ENCODE measurements at regions not wholly inside any gene's neighbourhood (a gene's known extent, or its start where the extent isn't known, plus 50 kb on each side); places are given as distances from the start of the nearest gene placed in this dataset.

- ChIA-PET CTCF (no interaction called here), POLR2A (ENCODE audit: unreplicated experiment) (no interaction called here)
- no peak for ATAC-seq
- no peaks in the 10 kb centered on the region for H3K4me1 ChIP-seq (ENCODE audit: insufficient read depth, low read length)
- H3K27ac ChIP-seq (ENCODE audit: low read length), result no peak overlapping the region
- no peaks in the 10 kb centered on the region for H3K36me3 ChIP-seq (ENCODE audit: low read depth, low read length)
- no peaks in the 10 kb centered on the region for H3K9me2 ChIP-seq (replicated peaks; ENCODE audit: low read length)
- no peak for TF ChIP-seq CTCF (conservative IDR thresholded peaks at IDR 0.05; ENCODE audit: low read depth, low read length)
- no peak for TF ChIP-seq EZH2phosphoT487 (IDR thresholded peaks at IDR 0.05; ENCODE audit: borderline replicate concordance, low read length)
- no peak for TF ChIP-seq EZH2 (IDR thresholded peaks at IDR 0.05; ENCODE audit: low read length, unreplicated experiment)
- no peaks in the 10 kb centered on the region for H3F3A ChIP-seq (ENCODE audit: low read length, unreplicated experiment)
- H4K20me1 ChIP-seq (ENCODE audit: low read length), result no peaks in the 10 kb centered on the region
- no peak overlapping the region for H2AFZ ChIP-seq (ENCODE audit: low read length)
- no TSS peak for BruUV-seq (replicated peaks)
- intact Hi-C loops (cut with micrococcal nuclease), result no loop called here
- DNase-seq, result no peak
- H3K79me2 ChIP-seq (ENCODE audit: low read length), result no peaks in the 10 kb centered on the region
- H3K9ac ChIP-seq (ENCODE audit: low read length), result no peak overlapping the region
- H3K9me3 ChIP-seq (ENCODE audit: low read length), result no peaks in the 10 kb centered on the region
- H3K4me3 ChIP-seq (ENCODE audit: low read length), result no peak overlapping the region
- no peaks in the 10 kb centered on the region for H3K27me3 ChIP-seq (ENCODE audit: low read length)
- H3K4me2 ChIP-seq (ENCODE audit: low read length), result no peak overlapping the region
Observed at GRCh38 chr10:3700531-3701076, 84.4 kb downstream of the KLF6 start.

GRCh38 chr10:3699916-3700315 lies 85.1 kb downstream of the KLF6 start:
- ATAC-seq (no peak), DNase-seq (no peak)
- H3K9me2 ChIP-seq (replicated peaks; ENCODE audit: low read length), result no peaks in the 10 kb centered on the region
- H4K20me1 ChIP-seq (ENCODE audit: low read length), result no peaks in the 10 kb centered on the region
- no TSS peak for BruUV-seq (replicated peaks)
- no peaks in the 10 kb centered on the region for H3K4me1 ChIP-seq (ENCODE audit: insufficient read depth, low read length)
- no peak overlapping the region for H3K9ac ChIP-seq (ENCODE audit: low read length)
- H3K27ac ChIP-seq (ENCODE audit: low read length), result no peak overlapping the region
- H2AFZ ChIP-seq (ENCODE audit: low read length), result no peak overlapping the region
- intact Hi-C loops (cut with micrococcal nuclease), result no loop called here
- TF ChIP-seq CTCF (conservative IDR thresholded peaks at IDR 0.05; ENCODE audit: low read depth, low read length) (no peak), EZH2phosphoT487 (IDR thresholded peaks at IDR 0.05; ENCODE audit: borderline replicate concordance, low read length) (no peak), EZH2 (IDR thresholded peaks at IDR 0.05; ENCODE audit: low read length, unreplicated experiment) (no peak)
- no peaks in the 10 kb centered on the region for H3K36me3 ChIP-seq (ENCODE audit: low read depth, low read length)
- no peaks in the 10 kb centered on the region for H3K27me3 ChIP-seq (ENCODE audit: low read length)
- CTCF ChIA-PET, result no interaction called here
- H3K4me3 ChIP-seq (ENCODE audit: low read length), result no peak overlapping the region
- no peaks in the 10 kb centered on the region for H3K9me3 ChIP-seq (ENCODE audit: low read length)
- H3K4me2 ChIP-seq (ENCODE audit: low read length), result no peak overlapping the region
- H3F3A ChIP-seq (ENCODE audit: low read length, unreplicated experiment), result no peaks in the 10 kb centered on the region
- H3K79me2 ChIP-seq (ENCODE audit: low read length), result no peaks in the 10 kb centered on the region
- POLR2A ChIA-PET (ENCODE audit: unreplicated experiment), result no interaction called here

GRCh38 chr10:3698312-3698711 lies 86.7 kb downstream of the KLF6 start:
- no TSS peak for BruUV-seq (replicated peaks)
- Histone ChIP-seq H3K9ac (ENCODE audit: low read length) (no peak overlapping the region), H3F3A (ENCODE audit: low read length, unreplicated experiment) (no peaks in the 10 kb centered on the region), H4K20me1 (ENCODE audit: low read length) (no peaks in the 10 kb centered on the region), H3K4me3 (ENCODE audit: low read length) (no peak overlapping the region), H3K36me3 (ENCODE audit: low read depth, low read length) (no peaks in the 10 kb centered on the region), H3K79me2 (ENCODE audit: low read length) (no peaks in the 10 kb centered on the region), H3K9me3 (ENCODE audit: low read length) (no peaks in the 10 kb centered on the region), H3K27ac (ENCODE audit: low read length) (no peak overlapping the region), H2AFZ (ENCODE audit: low read length) (no peak overlapping the region), H3K4me2 (ENCODE audit: low read length) (no peak overlapping the region), H3K9me2 (replicated peaks; ENCODE audit: low read length) (no peaks in the 10 kb centered on the region), H3K4me1 (ENCODE audit: insufficient read depth, low read length) (no peaks in the 10 kb centered on the region), H3K27me3 (ENCODE audit: low read length) (no peaks in the 10 kb centered on the region)
- TF ChIP-seq CTCF (conservative IDR thresholded peaks at IDR 0.05; ENCODE audit: low read depth, low read length), result no peak
- CTCF ChIA-PET, result no interaction called here
- intact Hi-C loops (cut with micrococcal nuclease), result no loop called here
- no peak for ATAC-seq
- POLR2A ChIA-PET (ENCODE audit: unreplicated experiment), result no interaction called here
- DNase-seq, result no peak

Measured in PC-3 (cell line).